ENCODE measurements at regions not wholly inside any gene's neighbourhood (a gene's known extent, or its start where the extent isn't known, plus 50 kb on each side); places are given as distances from the start of the nearest gene placed in this dataset.

DNA sequence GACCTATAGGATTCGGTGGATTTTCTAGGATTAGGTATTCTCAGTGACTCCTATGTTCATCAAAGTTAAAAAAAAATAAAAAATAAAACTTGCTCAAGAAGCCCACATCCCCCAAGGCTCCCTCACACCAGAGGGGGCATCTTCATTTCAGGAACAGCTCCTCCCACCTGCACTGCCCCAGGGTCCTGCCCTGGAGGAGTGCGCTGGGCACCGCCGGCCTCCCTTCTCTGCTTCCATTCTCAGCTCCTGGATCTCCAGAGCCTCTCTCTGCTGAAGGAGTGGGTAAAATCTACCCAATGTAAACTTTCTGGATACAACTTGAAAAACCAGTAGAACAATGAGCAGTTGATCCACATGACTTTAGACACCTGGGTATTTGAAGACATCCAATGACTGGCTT is 359.8 kb upstream of the IRX4 start:
- FAIRE-seq (no peak), DNase-seq (ENCODE audit: low read depth, low spot score) (no peak)
- no peak overlapping the region for H2AFZ ChIP-seq (ENCODE audit: low read depth, low read length)
- BruUV-seq (replicated peaks) = no TSS peak
- no peak overlapping the region for H3K9ac ChIP-seq (replicated peaks; ENCODE audit: extremely low read depth, insufficient read depth, low read length)
- H3K4me3 ChIP-seq (replicated peaks in 1 of 3; ENCODE audit: insufficient read depth in 1 of 3, low read depth in 1 of 3, low read length in 3 of 3) = no peak overlapping the region
- no peaks in the 10 kb centered on the region for H4K20me1 ChIP-seq (replicated peaks; ENCODE audit: control insufficient read depth, extremely low read depth, insufficient read depth, low read length)
- no peaks in the 10 kb centered on the region for H3K4me1 ChIP-seq (ENCODE audit: control insufficient read depth, extremely low read depth, insufficient read depth, low read length)
- POLR2A ChIA-PET = no interaction called here
- H3K4me2 ChIP-seq (ENCODE audit: insufficient read depth, low read length) = no peak overlapping the region
- intact Hi-C loops (cut with micrococcal nuclease) (no loop called here), dilution Hi-C loops (cut with MboI; ENCODE audit: extremely low pct_ligation_motif_present, low sequenced_read_pairs) (no loop called here)
- CTCF ChIA-PET = no interaction called here
- H3K79me2 ChIP-seq (ENCODE audit: control insufficient read depth, insufficient read depth, low read length) = no peaks in the 10 kb centered on the region
- peaks cover 5% of the 10 kb centered on the region for H3K9me3 ChIP-seq (replicated peaks; ENCODE audit: control insufficient read depth, insufficient read depth, low read length)
- H3K9me1 ChIP-seq (replicated peaks; ENCODE audit: control insufficient read depth, extremely low read depth, insufficient read depth, low read length) = no peaks in the 10 kb centered on the region
- H3K27me3 ChIP-seq (ENCODE audit: control insufficient read depth in 2 of 2, insufficient read depth in 2 of 2, low read length in 2 of 2) = no peaks in the 10 kb centered on the region
- H3K27ac ChIP-seq (ENCODE audit: insufficient read depth, low read depth, low read length) = no peak overlapping the region
- no peaks in the 10 kb centered on the region for H3K36me3 ChIP-seq (ENCODE audit: control insufficient read depth in 2 of 2, extremely low read depth in 1 of 2, insufficient read depth in 2 of 2, low read length in 2 of 2)
- TF ChIP-seq JUN (IDR thresholded peaks at IDR 0.05; ENCODE audit: borderline replicate concordance, insufficient read depth, insufficient read length, low read depth) (no peak), POLR2AphosphoS5 (IDR thresholded peaks at IDR 0.05; ENCODE audit: insufficient read depth, low read depth, low read length) (no peak), FOS (IDR thresholded peaks at IDR 0.05; ENCODE audit: borderline replicate concordance, insufficient read depth, low read length) (no peak), GATA2 (IDR thresholded peaks at IDR 0.05; ENCODE audit: insufficient read depth, insufficient read length, low read depth, low read length) (no peak), MYC (IDR thresholded peaks at IDR 0.05; ENCODE audit: low read depth, low read length) (no peak), EZH2 (IDR thresholded peaks at IDR 0.05; ENCODE audit: borderline replicate concordance, low read depth, low read length, severe bottlenecking) (no peak), POLR2A (IDR thresholded peaks at IDR 0.05; ENCODE audit: low read depth, low read length) (no peak)
- TF ChIP-seq, protein P1, sequence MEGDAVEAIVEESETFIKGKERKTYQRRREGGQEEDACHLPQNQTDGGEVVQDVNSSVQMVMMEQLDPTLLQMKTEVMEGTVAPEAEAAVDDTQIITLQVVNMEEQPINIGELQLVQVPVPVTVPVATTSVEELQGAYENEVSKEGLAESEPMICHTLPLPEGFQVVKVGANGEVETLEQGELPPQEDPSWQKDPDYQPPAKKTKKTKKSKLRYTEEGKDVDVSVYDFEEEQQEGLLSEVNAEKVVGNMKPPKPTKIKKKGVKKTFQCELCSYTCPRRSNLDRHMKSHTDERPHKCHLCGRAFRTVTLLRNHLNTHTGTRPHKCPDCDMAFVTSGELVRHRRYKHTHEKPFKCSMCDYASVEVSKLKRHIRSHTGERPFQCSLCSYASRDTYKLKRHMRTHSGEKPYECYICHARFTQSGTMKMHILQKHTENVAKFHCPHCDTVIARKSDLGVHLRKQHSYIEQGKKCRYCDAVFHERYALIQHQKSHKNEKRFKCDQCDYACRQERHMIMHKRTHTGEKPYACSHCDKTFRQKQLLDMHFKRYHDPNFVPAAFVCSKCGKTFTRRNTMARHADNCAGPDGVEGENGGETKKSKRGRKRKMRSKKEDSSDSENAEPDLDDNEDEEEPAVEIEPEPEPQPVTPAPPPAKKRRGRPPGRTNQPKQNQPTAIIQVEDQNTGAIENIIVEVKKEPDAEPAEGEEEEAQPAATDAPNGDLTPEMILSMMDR (IDR thresholded peaks at IDR 0.05; ENCODE audit: extremely low read depth in 1 of 2, insufficient read depth in 1 of 2, low read depth in 1 of 2, low read length in 2 of 2) = no peak
- TF ChIP-seq, protein P2, sequence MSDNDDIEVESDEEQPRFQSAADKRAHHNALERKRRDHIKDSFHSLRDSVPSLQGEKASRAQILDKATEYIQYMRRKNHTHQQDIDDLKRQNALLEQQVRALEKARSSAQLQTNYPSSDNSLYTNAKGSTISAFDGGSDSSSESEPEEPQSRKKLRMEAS (IDR thresholded peaks at IDR 0.05; ENCODE audit: insufficient read depth, insufficient read length) = no peak

All from endothelial cell of umbilical vein (primary cell).